Activated naive CD8-positive, alpha-beta T cell treated with anti-CD3 and anti-CD28 coated beads, Interleukin-2, amount 10 ng/mL, durations not matched to agents 7 days and 5 days (primary cell): ENCODE measurements at regions not wholly inside any gene's neighbourhood (a gene's known extent, or its start where the extent isn't known, plus 50 kb on each side); places are given as distances from the start of the nearest gene placed in this dataset.
"Not testable (repeated sequence)": the region's sequence is repeated elsewhere in the genome, so short reads cannot be mapped to it uniquely, and the experiment has no call there.

Source experiments
- ATAC-seq: fragments of 150-1000 bp; cut with Tn5 transposase; one replicate; pipeline ENCODE4 v1.10.0; 2021; ENCODE audit warnings: low read depth, moderate library complexity
- POLR2A ChIA-PET: fragments of 350-600 bp; sonication (Branson Sonifier 250); formaldehyde crosslinking; loops from one replicate; lab custom pipeline; 2021; ENCODE audit warnings: antibody characterized with exemption; lab: Charles Lee
- DNase-seq: peaks from one replicate; pipeline ENCODE4 v3.0.0; 2021
- H3K27ac Mint-ChIP-seq: one replicate; pipeline ENCODE4 v1.8.0; 2022; ENCODE audit warnings: mild to moderate bottlenecking, mixed read lengths
- H3K27me3 Mint-ChIP-seq: one replicate; pipeline ENCODE4 v1.8.0; 2022; ENCODE audit warnings: mild to moderate bottlenecking, moderate library complexity, mixed read lengths
- H3K36me3 Mint-ChIP-seq: one replicate; pipeline ENCODE4 v1.8.0; 2021; ENCODE audit warnings: mild to moderate bottlenecking, mixed read lengths
- H3K4me1 Mint-ChIP-seq: one replicate; pipeline ENCODE4 v1.8.0; 2021; ENCODE audit warnings: mixed read lengths
- H3K4me3 Mint-ChIP-seq: one replicate; pipeline ENCODE4 v1.8.0; 2022; ENCODE audit warnings: mild to moderate bottlenecking, moderate library complexity, mixed read lengths
- H3K9me3 Mint-ChIP-seq: one replicate; pipeline ENCODE4 v1.8.0; 2021; ENCODE audit warnings: mixed read lengths

- DNase-seq = no peak
- Mint-ChIP-seq H3K27me3 (no peaks in the 10 kb centered on the region), H3K9me3 (no peaks in the 10 kb centered on the region), H3K27ac (no peak overlapping the region), H3K4me1 (no peaks in the 10 kb centered on the region), H3K36me3 (no peaks in the 10 kb centered on the region), H3K4me3 (no peak overlapping the region)
- POLR2A ChIA-PET = no interaction called here
- no peak for ATAC-seq
These were observed 170.9 kb upstream of the MAGI2 start for GRCh38 chr7:79624336-79624735.

- Mint-ChIP-seq H3K27ac (no peak overlapping the region), H3K9me3 (no peaks in the 10 kb centered on the region), H3K27me3 (no peaks in the 10 kb centered on the region), H3K36me3 (no peaks in the 10 kb centered on the region), H3K4me1 (no peaks in the 10 kb centered on the region), H3K4me3 (no peak overlapping the region)
- ATAC-seq = no peak
- POLR2A ChIA-PET = no interaction called here
- no peak for DNase-seq
These were observed 169.3 kb upstream of the MAGI2 start for GRCh38 chr7:79622781-79623180.

- DNase-seq = no peak
- H3K36me3 Mint-ChIP-seq = no peaks in the 10 kb centered on the region
- no peak overlapping the region for H3K4me3 Mint-ChIP-seq
These were observed 166.8 kb upstream of the MAGI2 start for GRCh38 chr7:79620291-79620690.

DNA sequence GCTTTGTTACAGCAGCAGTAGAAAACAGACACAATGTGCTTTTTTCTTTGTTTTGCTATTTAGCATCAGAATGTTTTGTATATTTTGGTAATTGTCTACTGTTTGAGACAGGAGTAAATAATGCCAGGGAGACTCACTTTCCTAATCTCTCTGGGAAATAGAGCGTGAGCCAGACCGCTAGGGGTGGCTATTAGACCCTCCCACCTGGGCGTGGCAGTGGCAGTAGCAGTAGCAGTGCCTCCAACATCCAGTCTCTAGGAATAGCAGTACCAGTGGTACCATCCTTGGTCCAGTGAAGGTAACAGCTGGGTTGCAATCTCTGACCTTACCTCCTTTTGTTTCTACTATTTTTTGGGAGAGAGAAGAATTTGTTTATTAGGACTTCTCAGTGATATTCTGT lies 165.7 kb upstream of the MAGI2 start:
- no peak overlapping the region for H3K4me3 Mint-ChIP-seq
- ATAC-seq = no peak
- no peak for DNase-seq
- H3K27me3 Mint-ChIP-seq = no peaks in the 10 kb centered on the region
- no peaks in the 10 kb centered on the region for H3K4me1 Mint-ChIP-seq
- POLR2A ChIA-PET = no interaction called here
- no peak overlapping the region for H3K27ac Mint-ChIP-seq
- no peaks in the 10 kb centered on the region for H3K9me3 Mint-ChIP-seq
- H3K36me3 Mint-ChIP-seq = no peaks in the 10 kb centered on the region

More at GRCh38 chr7:79620291-79620690, 166.8 kb upstream of the MAGI2 start:
- H3K9me3 Mint-ChIP-seq = no peaks in the 10 kb centered on the region
- no peaks in the 10 kb centered on the region for H3K27me3 Mint-ChIP-seq
- H3K4me1 Mint-ChIP-seq = no peaks in the 10 kb centered on the region
- no peak overlapping the region for H3K27ac Mint-ChIP-seq
- POLR2A ChIA-PET = no interaction called here
- ATAC-seq = no peak

GRCh38 chr7:79615871-79616640 lies 162.6 kb upstream of the MAGI2 start:
- no peak for DNase-seq
- no peak overlapping the region for H3K4me3 Mint-ChIP-seq
- no peaks in the 10 kb centered on the region for H3K27me3 Mint-ChIP-seq
- H3K4me1 Mint-ChIP-seq = no peaks in the 10 kb centered on the region
- POLR2A ChIA-PET = no interaction called here
- H3K9me3 Mint-ChIP-seq = no peaks in the 10 kb centered on the region
- no peak overlapping the region for H3K27ac Mint-ChIP-seq
- H3K36me3 Mint-ChIP-seq = no peaks in the 10 kb centered on the region
- ATAC-seq = no peak

DNA sequence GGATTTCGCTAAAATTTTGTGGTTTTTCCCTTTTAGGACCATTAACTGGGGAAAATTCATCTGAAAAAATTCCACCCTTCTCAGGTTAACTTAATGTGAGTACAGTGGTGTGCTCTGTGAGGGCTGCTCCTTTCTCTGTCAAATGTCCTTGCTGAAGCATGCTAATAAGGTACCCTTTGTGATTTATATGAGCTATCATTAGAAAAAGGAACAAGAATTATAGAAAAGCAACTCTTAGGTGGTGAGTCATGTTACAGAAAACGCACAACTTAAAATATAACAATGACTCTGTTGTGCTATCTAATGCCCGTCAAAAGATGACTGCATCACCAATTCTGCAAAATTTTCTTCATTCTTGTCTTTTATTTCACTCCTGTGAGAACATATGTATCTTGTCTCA lies 162.0 kb upstream of the MAGI2 start:
- Mint-ChIP-seq H3K36me3 (no peaks in the 10 kb centered on the region), H3K27ac (no peak overlapping the region), H3K4me1 (no peaks in the 10 kb centered on the region), H3K9me3 (no peaks in the 10 kb centered on the region), H3K27me3 (no peaks in the 10 kb centered on the region), H3K4me3 (no peak overlapping the region)
- no peak for DNase-seq
- POLR2A ChIA-PET = no interaction called here
- no peak for ATAC-seq

DNA sequence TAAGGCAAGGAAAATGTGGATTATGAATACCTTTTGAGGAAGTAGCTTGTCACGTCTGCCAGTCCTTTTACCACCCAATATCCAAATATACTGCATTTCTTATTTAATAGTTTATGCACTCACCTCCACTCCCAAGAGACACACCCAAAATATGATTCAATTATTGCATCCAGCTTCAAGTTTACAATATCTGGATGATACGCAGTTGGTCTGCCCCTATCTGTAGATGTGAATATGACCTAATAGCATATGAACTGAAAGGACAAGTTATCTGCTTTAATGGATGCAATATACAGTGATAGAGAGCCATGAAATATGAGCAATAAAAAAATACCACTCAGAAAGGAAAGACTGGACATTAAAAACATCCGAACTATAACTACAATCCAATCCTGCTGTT lies 159.4 kb upstream of the MAGI2 start:
- POLR2A ChIA-PET = no interaction called here
- H3K4me3 Mint-ChIP-seq = no peak overlapping the region
- no peaks in the 10 kb centered on the region for H3K27me3 Mint-ChIP-seq
- DNase-seq (no peak), ATAC-seq (no peak)
- no peaks in the 10 kb centered on the region for H3K4me1 Mint-ChIP-seq
- no peaks in the 10 kb centered on the region for H3K9me3 Mint-ChIP-seq
- H3K36me3 Mint-ChIP-seq = no peaks in the 10 kb centered on the region
- H3K27ac Mint-ChIP-seq = no peak overlapping the region

GRCh38 chr7:79612022-79612421 lies 158.6 kb upstream of the MAGI2 start:
- Mint-ChIP-seq H3K27ac (no peak overlapping the region), H3K4me3 (no peak overlapping the region), H3K27me3 (no peaks in the 10 kb centered on the region), H3K36me3 (no peaks in the 10 kb centered on the region), H3K9me3 (no peaks in the 10 kb centered on the region), H3K4me1 (no peaks in the 10 kb centered on the region)
- DNase-seq = no peak
- POLR2A ChIA-PET = no interaction called here
- ATAC-seq = no peak

DNA sequence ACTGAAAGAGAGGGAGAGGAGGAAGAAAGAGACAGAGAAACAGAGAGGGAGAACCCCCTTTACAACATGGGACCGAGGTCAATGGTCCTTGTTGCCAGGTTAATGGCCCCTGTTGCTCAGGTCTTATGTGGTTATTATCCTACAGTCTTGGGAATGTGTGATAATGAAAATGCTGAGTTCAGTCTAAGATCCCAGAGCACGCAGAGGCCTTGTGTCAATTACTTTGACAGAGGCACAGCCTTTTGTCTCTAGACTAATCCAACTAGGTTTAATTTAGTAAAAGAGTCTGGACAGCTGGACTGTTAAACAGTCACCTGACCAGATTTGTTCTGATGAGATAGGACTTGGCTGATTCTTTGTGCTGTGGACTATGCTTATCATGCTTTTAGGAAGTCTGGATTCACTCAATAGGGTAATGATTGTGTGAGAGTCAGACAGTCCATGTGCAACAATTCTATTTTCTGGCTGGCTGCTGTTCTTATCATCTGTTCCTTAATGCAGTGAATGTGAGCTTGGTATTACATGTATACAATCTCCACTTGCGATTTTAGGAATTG lies 157.4 kb upstream of the MAGI2 start:
- H3K4me1 Mint-ChIP-seq = no peaks in the 10 kb centered on the region
- H3K27ac Mint-ChIP-seq = peak overlapping the region; percentile 71
- H3K9me3 Mint-ChIP-seq = no peaks in the 10 kb centered on the region
- no peak for DNase-seq
- POLR2A ChIA-PET = no interaction called here
- H3K4me3 Mint-ChIP-seq = no peak overlapping the region
- H3K27me3 Mint-ChIP-seq = no peaks in the 10 kb centered on the region
- H3K36me3 Mint-ChIP-seq = no peaks in the 10 kb centered on the region
- ATAC-seq = no peak

- H3K36me3 Mint-ChIP-seq = no peaks in the 10 kb centered on the region
- no peak overlapping the region for H3K4me3 Mint-ChIP-seq
- POLR2A ChIA-PET = no interaction called here
- no peaks in the 10 kb centered on the region for H3K27me3 Mint-ChIP-seq
- ATAC-seq (no peak), DNase-seq (no peak)
- no peaks in the 10 kb centered on the region for H3K9me3 Mint-ChIP-seq
- H3K27ac Mint-ChIP-seq = peak overlapping the region; percentile 71
- no peaks in the 10 kb centered on the region for H3K4me1 Mint-ChIP-seq
These were observed 156.8 kb upstream of the MAGI2 start for GRCh38 chr7:79610313-79610712.

DNA sequence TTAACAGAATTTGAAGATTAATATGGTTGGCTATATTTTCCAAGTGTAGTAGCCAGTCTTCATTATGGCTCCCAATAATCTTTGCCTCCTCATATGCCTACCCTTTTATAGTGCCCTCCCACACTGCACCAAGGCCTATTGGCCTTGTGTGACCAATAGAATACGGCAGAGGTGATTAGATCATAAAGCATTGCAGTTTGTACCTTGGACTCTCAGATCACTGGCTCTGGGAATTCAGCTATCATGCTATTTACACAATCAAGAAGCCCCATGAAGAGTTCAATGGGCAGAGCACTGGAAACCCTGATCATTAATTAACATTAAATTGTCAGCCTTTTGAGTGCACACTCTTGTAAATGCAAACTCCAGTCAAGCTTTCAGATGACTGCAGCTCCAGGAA lies 154.5 kb upstream of the MAGI2 start:
- no peaks in the 10 kb centered on the region for H3K4me1 Mint-ChIP-seq
- ATAC-seq = no peak
- H3K9me3 Mint-ChIP-seq = no peaks in the 10 kb centered on the region
- no peaks in the 10 kb centered on the region for H3K27me3 Mint-ChIP-seq
- POLR2A ChIA-PET = no interaction called here
- no peak for DNase-seq
- no peaks in the 10 kb centered on the region for H3K36me3 Mint-ChIP-seq
- no peak overlapping the region for H3K27ac Mint-ChIP-seq
- no peak overlapping the region for H3K4me3 Mint-ChIP-seq

GRCh38 chr7:79604841-79605240 lies 151.4 kb upstream of the MAGI2 start:
- H3K4me1 Mint-ChIP-seq = no peaks in the 10 kb centered on the region
- H3K27me3 Mint-ChIP-seq = no peaks in the 10 kb centered on the region
- H3K9me3 Mint-ChIP-seq = no peaks in the 10 kb centered on the region
- ATAC-seq = no peak
- no peak overlapping the region for H3K27ac Mint-ChIP-seq
- DNase-seq = no peak
- no peak overlapping the region for H3K4me3 Mint-ChIP-seq
- no peaks in the 10 kb centered on the region for H3K36me3 Mint-ChIP-seq
- POLR2A ChIA-PET = no interaction called here

GRCh38 chr7:79598351-79598750 lies 144.9 kb upstream of the MAGI2 start:
- Mint-ChIP-seq H3K36me3 (no peaks in the 10 kb centered on the region), H3K4me3 (no peak overlapping the region), H3K9me3 (no peaks in the 10 kb centered on the region), H3K27ac (no peak overlapping the region), H3K4me1 (peaks cover 1% of the 10 kb centered on the region), H3K27me3 (no peaks in the 10 kb centered on the region)
- DNase-seq (no peak), ATAC-seq (no peak)
- POLR2A ChIA-PET = no interaction called here

GRCh38 chr7:79594671-79595070 lies 141.2 kb upstream of the MAGI2 start:
- POLR2A ChIA-PET, DNase-seq, H3K27me3 Mint-ChIP-seq, H3K27ac Mint-ChIP-seq, H3K4me3 Mint-ChIP-seq, ATAC-seq, H3K4me1 Mint-ChIP-seq, H3K9me3 Mint-ChIP-seq, H3K36me3 Mint-ChIP-seq: not testable (repeated sequence)
